HT-29 (cell line): ENCODE measurements at regions not wholly inside any gene's neighbourhood (a gene's known extent, or its start where the extent isn't known, plus 50 kb on each side); places are given as distances from the start of the nearest gene placed in this dataset.
"Not testable (repeated sequence)": the region's sequence is repeated elsewhere in the genome, so short reads cannot be mapped to it uniquely, and the experiment has no call there.

Source experiments
- DNase-seq: peaks from one replicate; pipeline ENCODE4 v3.0.0-alpha.2; 2015; ENCODE audit warnings: low spot score

DNA sequence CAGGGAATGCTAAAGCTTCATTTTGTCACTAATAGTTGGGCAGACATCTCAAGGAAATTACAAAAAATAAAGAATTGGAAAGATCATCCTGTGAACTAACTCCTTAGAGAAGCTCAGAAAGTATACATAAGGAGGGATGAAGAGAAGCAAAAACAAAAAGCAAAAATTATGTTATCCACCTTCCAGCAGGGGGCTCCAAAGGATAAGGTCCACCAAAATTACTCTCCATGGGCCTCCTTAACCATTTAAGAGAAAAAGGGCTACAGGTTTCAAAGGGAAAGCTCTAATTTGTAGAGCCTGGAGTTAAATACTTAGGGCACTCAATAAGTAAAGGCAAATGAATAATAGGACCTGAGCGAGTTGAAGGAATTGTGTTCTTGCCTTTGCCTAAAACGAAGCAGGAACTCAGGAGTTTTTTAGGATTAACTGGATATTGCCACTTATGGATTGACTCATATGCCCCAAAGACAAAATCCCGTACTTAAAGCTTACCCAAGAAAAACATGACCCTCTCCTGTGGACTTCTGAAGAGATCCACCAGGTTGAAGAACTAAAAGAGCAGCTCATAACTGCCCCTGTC, 1167.9 kb downstream of the DSC3 start:
- DNase-seq = peak; percentile 16

DNA sequence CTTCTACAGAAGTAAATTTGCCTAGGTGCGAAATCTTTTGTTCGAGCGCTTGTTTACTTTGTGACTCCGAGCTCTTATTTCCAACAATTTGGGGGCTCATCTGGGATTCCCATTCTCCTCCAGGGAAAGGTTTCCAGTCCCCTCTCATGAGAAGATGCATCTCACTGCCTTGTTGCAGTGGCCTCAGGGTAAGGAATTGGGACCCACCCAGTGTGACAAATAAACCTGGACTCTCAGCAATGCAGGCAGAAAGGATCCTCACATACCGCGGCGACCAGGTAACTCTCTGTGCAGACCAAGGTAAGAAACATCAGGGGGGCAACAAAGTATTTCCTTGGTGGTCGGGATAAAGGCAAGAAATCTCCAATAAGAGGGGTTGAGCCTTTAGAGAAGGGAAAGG, 1169.3 kb downstream of the DSC3 start:
- DNase-seq = no peak

DNA sequence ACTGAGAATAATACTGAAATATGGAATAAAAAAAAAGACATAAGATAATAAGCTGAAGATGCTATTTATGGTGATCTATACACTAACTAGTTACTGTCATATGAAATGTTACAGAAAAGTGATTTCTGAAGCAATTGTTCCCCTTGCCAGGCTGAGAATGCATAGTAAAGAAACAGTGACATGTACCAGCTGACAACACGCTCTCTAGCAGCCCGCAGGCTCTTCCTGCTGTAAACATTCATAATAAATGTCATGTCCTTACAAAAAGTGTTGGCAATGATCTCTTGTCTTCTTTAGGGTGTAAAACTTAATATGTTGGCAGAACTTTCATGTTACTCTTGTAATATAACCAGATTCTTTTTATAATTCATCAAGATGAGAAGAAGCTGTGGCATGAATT, 1171.3 kb downstream of the DSC3 start:
- no peak for DNase-seq

- no peak for DNase-seq
Observed at GRCh38 chr18:29862824-29863223, 1179.7 kb downstream of the DSC3 start.

- DNase-seq = no peak
Observed at GRCh38 chr18:29855637-29856036, 1186.9 kb downstream of the DSC3 start.

GRCh38 chr18:29853126-29853525, 1189.4 kb downstream of the DSC3 start:
- DNase-seq = no peak

GRCh38 chr18:29849144-29849543, 1193.4 kb downstream of the DSC3 start:
- DNase-seq = no peak

GRCh38 chr18:29841631-29842030, 1200.9 kb downstream of the DSC3 start:
- no peak for DNase-seq

DNA sequence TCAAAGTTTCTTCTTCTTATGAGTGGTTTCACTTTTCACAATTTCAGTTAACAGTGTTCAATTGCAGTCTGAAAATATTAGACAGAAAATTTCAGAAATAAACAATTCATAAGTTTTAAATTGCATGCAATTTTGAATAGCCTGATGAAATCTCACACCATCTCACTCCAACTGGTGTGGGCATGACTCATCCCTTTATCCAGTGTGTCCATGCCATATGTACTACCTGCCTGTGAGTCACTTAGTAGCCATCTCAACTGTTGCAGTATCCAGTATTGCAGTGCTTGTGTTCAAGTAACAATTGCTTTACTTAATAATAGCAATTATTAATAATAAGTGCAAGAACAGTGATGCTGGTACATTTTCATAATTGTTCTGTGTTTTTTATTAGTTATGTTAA, 1202.5 kb downstream of the DSC3 start:
- no peak for DNase-seq

DNA sequence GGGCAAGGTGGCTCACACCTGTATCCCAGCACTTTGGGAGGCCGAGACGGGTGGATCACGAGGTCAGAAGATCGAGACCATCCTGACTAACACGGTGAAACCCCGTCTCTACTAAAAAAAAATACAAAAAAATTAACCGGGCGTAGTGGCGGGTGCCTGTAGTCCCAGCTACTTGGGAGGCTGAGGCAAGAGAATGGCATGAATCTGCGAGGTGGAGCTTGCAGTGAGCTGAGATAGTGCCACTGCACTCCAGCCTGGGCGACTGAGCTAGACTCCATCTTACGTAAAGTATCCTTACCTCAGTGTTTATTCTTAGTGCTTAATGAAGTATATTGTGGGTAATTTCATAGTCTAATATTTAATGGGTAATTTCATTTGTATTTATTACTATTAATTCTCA, 1203.6 kb downstream of the DSC3 start:
- DNase-seq = not testable (repeated sequence)

DNA sequence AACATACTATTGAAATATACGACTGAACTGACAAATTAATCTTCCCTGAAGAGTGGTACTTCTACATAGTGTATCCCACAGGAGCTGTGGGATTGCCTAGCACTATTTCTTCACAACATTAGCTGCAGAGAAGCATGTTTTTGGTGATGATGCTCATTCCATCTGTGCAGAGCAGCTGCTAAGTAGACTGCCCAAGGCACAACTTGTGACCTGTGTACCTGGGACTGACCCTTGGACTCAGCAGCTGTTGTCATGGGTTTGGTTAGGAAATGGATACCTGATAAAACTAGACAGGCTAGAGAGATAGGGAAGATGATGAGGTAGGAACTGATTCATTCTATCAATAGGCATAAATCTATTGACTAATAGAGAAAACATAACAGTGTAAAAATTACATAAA, 1204.0 kb downstream of the DSC3 start:
- DNase-seq = no peak

- no peak for DNase-seq
Observed at GRCh38 chr18:29823671-29824070, 1218.9 kb downstream of the DSC3 start.

DNA sequence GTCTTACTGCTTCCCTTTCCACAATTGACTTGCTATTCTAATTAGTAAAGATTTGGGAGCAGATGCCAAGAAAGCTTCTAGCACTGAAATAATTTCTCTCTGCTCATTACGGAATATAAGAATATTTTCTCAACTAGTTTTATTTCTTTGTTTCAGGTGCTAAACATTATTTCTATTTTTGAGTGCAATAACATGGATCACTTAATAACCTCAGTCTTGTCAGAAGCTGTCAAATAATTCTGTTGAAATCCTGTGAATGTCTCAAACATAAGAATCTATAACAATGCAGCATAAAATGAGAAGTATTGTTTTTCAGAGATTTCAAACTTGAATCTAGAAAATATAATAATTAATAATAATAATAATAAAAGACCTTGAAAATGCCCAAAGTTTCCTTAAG, 1221.0 kb downstream of the DSC3 start:
- no peak for DNase-seq

GRCh38 chr18:29811519-29811918, 1231.0 kb downstream of the DSC3 start:
- no peak for DNase-seq

GRCh38 chr18:29780816-29781215, 1261.7 kb downstream of the DSC3 start:
- no peak for DNase-seq

DNA sequence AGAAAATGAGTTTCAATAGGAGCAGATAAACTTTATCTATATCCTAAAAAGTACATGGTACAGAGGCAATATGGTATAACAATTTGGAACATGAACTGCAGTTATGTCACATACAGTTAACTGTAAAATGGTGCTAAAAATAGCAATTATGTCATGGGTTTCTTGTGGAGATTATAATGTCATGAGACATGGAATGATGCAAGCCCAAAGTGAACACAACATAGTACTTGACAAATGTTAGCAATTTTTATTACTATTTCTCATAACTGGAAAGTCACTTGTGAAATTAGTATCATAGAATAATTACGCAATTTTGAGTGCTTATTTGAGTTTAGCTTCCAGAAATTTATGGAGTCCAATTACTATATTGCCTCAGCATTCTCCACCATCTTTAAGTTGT, 1263.4 kb downstream of the DSC3 start:
- DNase-seq = no peak

DNA sequence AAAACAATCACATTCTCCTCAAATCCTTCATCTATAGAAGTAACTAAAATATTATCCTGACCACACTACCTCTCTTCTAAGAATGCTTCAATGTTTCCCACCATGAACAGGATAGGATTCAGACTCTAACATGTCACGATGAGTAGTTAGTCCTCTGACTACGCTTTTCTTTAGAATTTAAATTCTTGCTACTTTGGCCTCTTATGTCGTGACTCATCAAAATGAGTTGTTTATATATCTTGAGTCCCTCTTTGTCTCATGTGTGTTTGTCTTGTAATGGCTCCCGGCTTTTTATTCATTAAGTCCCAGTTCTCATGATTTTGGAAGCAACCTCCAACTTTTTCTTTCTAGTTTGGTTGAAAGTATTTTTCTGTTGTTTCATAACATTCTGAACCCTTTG, 1289.2 kb downstream of the DSC3 start:
- no peak for DNase-seq

DNA sequence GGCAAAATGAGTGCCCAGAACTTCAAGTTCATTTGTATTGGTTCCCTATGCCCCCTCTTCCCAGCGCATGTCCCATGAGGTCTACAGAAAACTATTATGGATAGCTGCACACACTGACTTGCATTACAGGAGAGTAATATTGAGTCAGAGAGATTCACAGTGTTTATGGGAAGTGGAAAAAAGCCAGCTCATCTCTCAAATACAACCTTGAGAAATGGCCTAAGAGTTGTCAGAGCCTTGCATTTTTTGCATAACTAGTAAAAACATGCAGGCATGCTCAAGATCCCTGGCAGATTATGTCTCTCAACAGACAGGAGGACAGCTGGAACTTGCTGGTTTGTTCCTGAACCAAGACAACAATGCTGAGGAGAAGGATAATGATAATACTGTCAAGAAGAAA, 1292.8 kb downstream of the DSC3 start:
- no peak for DNase-seq

- no peak for DNase-seq
Observed at GRCh38 chr18:29741461-29741860, 1301.1 kb downstream of the DSC3 start.

DNA sequence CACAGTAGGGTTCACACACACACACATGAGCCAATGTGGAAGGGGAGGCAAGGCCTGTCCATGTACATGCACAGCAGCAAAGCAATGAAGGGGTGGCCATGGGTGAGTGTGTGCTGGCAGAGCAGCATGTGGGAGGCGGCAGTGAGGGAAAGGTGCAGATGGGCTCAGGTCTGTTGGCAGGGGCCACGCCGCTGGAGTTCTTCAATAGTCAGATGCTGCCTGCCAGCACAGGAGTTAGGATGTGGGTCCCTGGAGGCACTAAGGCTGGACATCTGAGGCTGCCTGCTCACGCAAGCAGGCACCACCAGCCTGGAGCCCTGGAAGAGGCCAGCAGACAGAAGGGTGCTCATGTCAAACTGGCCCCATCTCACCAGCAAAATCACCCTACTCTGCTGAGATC, 1304.9 kb downstream of the DSC3 start:
- no peak for DNase-seq

DNA sequence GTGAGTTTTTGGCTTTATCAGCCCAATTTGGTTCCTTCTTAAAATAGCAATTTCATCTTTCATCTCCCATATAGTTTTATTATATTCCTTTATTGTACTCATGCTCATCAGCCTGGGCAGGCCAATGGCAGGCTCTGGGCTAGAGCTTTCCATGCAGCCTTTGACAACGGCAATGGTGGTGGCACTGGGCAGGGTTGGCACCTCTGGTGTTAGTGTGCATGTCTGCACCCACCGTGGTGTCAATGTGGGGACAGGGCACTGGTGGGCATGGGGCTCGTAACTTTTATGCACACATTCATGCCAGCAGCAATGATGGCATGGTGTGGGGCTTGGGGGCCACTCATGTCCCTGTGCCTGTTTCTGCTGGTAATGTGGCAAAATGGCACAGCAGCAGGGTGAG, 1305.4 kb downstream of the DSC3 start:
- no peak for DNase-seq

GRCh38 chr18:29730073-29730472, 1312.5 kb downstream of the DSC3 start:
- DNase-seq = no peak

GRCh38 chr18:29726646-29727045, 1315.9 kb downstream of the DSC3 start:
- DNase-seq = no peak

- not testable (repeated sequence) for DNase-seq
Observed at GRCh38 chr18:29723486-29723885, 1319.1 kb downstream of the DSC3 start.
